ENCODE measurements at regions not wholly inside any gene's neighbourhood (a gene's known extent, or its start where the extent isn't known, plus 50 kb on each side); places are given as distances from the start of the nearest gene placed in this dataset.

- DNase-seq = no peak
These were observed 359.8 kb upstream of the ASIC2 start for GRCh38 chr17:33652731-33653398.

GRCh38 chr17:33653399-33653788 is 360.3 kb upstream of the ASIC2 start:
- no peak for DNase-seq

GRCh38 chr17:33657181-33657580 is 364.1 kb upstream of the ASIC2 start:
- DNase-seq = no peak

GRCh38 chr17:33661975-33662374 is 368.9 kb upstream of the ASIC2 start:
- DNase-seq = no peak

GRCh38 chr17:33664116-33664840 is 371.2 kb upstream of the ASIC2 start:
- no peak for DNase-seq

GRCh38 chr17:33667052-33667509 is 374.0 kb upstream of the ASIC2 start:
- no peak for DNase-seq

GRCh38 chr17:33667671-33668070 is 374.6 kb upstream of the ASIC2 start:
- DNase-seq = no peak

GRCh38 chr17:33668516-33668915 is 375.4 kb upstream of the ASIC2 start:
- no peak for DNase-seq

GRCh38 chr17:33671491-33671890 is 378.4 kb upstream of the ASIC2 start:
- no peak for DNase-seq

GRCh38 chr17:33674685-33675084 is 381.6 kb upstream of the ASIC2 start:
- DNase-seq = peak; percentile 6

- DNase-seq = no peak
These were observed 383.3 kb upstream of the ASIC2 start for GRCh38 chr17:33676444-33676843.

- DNase-seq = no peak
These were observed 386.5 kb upstream of the ASIC2 start for GRCh38 chr17:33679595-33679994.

GRCh38 chr17:33680472-33680871 is 387.4 kb upstream of the ASIC2 start:
- no peak for DNase-seq

GRCh38 chr17:33682599-33682998 is 389.5 kb upstream of the ASIC2 start:
- no peak for DNase-seq

- DNase-seq = no peak
These were observed 391.6 kb upstream of the ASIC2 start for GRCh38 chr17:33684735-33685134.

- no peak for DNase-seq
These were observed 393.1 kb upstream of the ASIC2 start for GRCh38 chr17:33686171-33686570.

- no peak for DNase-seq
These were observed 394.7 kb upstream of the ASIC2 start for GRCh38 chr17:33687831-33688230.

- no peak for DNase-seq
These were observed 395.7 kb upstream of the ASIC2 start for GRCh38 chr17:33688771-33689170.

GRCh38 chr17:33689725-33690124 is 396.6 kb upstream of the ASIC2 start:
- no peak for DNase-seq

GRCh38 chr17:33695431-33695830 is 402.3 kb upstream of the ASIC2 start:
- no peak for DNase-seq

GRCh38 chr17:33696102-33696501 is 403.0 kb upstream of the ASIC2 start:
- DNase-seq = no peak

GRCh38 chr17:33697557-33697956 is 404.5 kb upstream of the ASIC2 start:
- no peak for DNase-seq

- no peak for DNase-seq
These were observed 408.8 kb upstream of the ASIC2 start for GRCh38 chr17:33701910-33702309.

GRCh38 chr17:33704856-33705255 is 411.8 kb upstream of the ASIC2 start:
- no peak for DNase-seq

- DNase-seq = no peak
These were observed 416.8 kb upstream of the ASIC2 start for GRCh38 chr17:33709881-33710280.
